Right cardiac atrium (tissue), 5 donors: ENCODE measurements at regions not wholly inside any gene's neighbourhood (a gene's known extent, or its start where the extent isn't known, plus 50 kb on each side); places are given as distances from the start of the nearest gene placed in this dataset.

Source experiments
- ATAC-seq, 2 donors: fragments of 200-7000 bp; cut with Tn5 transposase; one replicate each; pipeline versions ENCODE4 v1.8.0 to v1.9.1; 2020; ENCODE audit warnings: moderate library complexity in 2 of 2, mild to moderate bottlenecking in 1 of 2
- DNase-seq, 3 donors: peaks; one replicate each; pipeline ENCODE4 v3.0.0-alpha.2; 2020
- H3K27ac ChIP-seq: one replicate; pipeline ENCODE4 v1.5.1; 2013; ENCODE audit warnings: mild to moderate bottlenecking, low read length, control low read depth, moderate library complexity
- H3K27me3 ChIP-seq: one replicate; pipeline ENCODE4 v1.6.1; 2013; ENCODE audit not compliant: control insufficient read depth, insufficient read depth
- H3K4me1 ChIP-seq: one replicate; pipeline ENCODE4 v1.6.1; 2013; ENCODE audit warnings: low read length; ENCODE audit not compliant: control insufficient read depth, insufficient read depth
- H3K4me3 ChIP-seq: one replicate; pipeline ENCODE4 v1.5.1; 2013; ENCODE audit warnings: low read length, control low read depth
- H3K9me3 ChIP-seq: one replicate; pipeline ENCODE4 v1.6.1; 2013; ENCODE audit warnings: low read length; ENCODE audit not compliant: control insufficient read depth
- WGBS: extraction: QIAGEN DNeasy Blood & Tissue Kit; methylation state at CpG from one replicate; pipeline ENCODE4 v1.1.7; 2013; 5-methylcytosine and 5-hydroxymethylcytosine counted together
- intact Hi-C, 4 donors: fragments of 100-400 bp; cut with DNase I; formaldehyde crosslinking; loops; one replicate each; pipeline versions ENCODE4 v1.11.0 to v1.14.0; 2022 to 2023
- donor health status: healthy with polysubstance abuse.
- donor health status: DM: no; HTN: yes; CAD: no.
- donor health status: DM: no; HTN: no; CAD: no.
- donor health status: DM: no; HTN: yes; CAD: no; lungs with severe emphysema.
- donor health status: DM: yes; HTN: yes; CAD: no.

- no peak for DNase-seq
- no peaks in the 10 kb centered on the region for H3K27me3 ChIP-seq
- H3K4me3 ChIP-seq, result no peak overlapping the region
- no peak overlapping the region for H3K27ac ChIP-seq
- intact Hi-C loops, result no loop called here
- WGBS, result 79% methylated on average over 6 of the region's 6 CpGs
- H3K4me1 ChIP-seq, result no peaks in the 10 kb centered on the region
- no peaks in the 10 kb centered on the region for H3K9me3 ChIP-seq
- ATAC-seq, result no peak
These were observed 322.7 kb upstream of the ISX start for GRCh38 chr22:34743110-34743751.

- ATAC-seq, result no peak
These were observed 305.5 kb upstream of the ISX start for GRCh38 chr22:34760276-34761008.

DNA sequence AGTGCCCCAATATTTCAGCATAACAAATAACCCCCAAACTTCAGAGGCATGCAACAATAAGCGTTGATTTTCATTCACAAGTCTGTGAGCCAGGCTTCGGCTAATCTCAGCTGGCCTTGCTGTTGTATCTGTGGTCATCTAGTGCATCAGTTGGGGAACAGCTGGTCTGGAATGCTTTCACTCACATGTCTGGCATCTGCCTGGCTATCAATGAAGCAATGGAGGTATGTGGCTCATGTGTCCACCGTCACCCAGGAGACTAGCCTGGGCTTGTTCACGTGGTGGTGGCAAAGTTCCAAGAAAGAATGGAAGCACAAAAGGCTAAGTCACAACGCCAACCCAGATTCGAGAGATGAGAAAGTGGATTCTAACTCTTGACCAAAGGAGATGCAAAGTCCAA is 304.8 kb upstream of the ISX start:
- Histone ChIP-seq H3K9me3 (no peaks in the 10 kb centered on the region), H3K27me3 (no peaks in the 10 kb centered on the region), H3K4me3 (no peak overlapping the region), H3K27ac (no peak overlapping the region), H3K4me1 (no peaks in the 10 kb centered on the region)
- 64% methylated on average over 6 of the region's 6 CpGs for WGBS
- DNase-seq (no peak), ATAC-seq (no peak)
- intact Hi-C loops, result no loop called here

More at GRCh38 chr22:34760276-34761008, 305.5 kb upstream of the ISX start:
- no peak overlapping the region for H3K4me3 ChIP-seq
- no peaks in the 10 kb centered on the region for H3K4me1 ChIP-seq
- intact Hi-C loops, result no loop called here
- no peaks in the 10 kb centered on the region for H3K27me3 ChIP-seq
- no peak overlapping the region for H3K27ac ChIP-seq
- H3K9me3 ChIP-seq, result no peaks in the 10 kb centered on the region
- DNase-seq, result no peak
- 72% methylated on average over 8 of the region's 8 CpGs for WGBS

DNA sequence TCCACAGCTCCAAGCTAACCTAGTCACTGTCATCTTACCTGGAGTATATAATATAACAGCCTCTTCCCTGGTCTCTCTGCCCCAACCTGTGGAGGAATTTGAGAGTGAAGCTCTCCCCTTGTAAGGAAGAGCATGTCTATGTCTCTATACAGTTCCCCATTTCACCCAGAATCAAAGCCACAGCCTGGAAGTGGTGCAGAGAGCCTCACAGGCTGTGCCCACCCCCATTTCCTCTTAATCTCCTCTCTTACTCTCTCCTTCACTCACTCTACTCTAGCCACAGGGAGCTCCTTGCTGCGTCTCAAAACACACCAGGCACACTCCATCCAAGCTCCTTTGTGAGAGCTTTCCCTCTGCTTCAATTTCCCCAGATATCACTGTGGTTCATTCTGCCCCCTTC is 302.5 kb upstream of the ISX start:
- Histone ChIP-seq H3K9me3 (no peaks in the 10 kb centered on the region), H3K4me3 (no peak overlapping the region), H3K27ac (no peak overlapping the region), H3K27me3 (no peaks in the 10 kb centered on the region), H3K4me1 (no peaks in the 10 kb centered on the region)
- intact Hi-C loops, result no loop called here
- 26% methylated on average over 1 of the region's 1 CpG for WGBS
- no peak for DNase-seq
- no peak for ATAC-seq

DNA sequence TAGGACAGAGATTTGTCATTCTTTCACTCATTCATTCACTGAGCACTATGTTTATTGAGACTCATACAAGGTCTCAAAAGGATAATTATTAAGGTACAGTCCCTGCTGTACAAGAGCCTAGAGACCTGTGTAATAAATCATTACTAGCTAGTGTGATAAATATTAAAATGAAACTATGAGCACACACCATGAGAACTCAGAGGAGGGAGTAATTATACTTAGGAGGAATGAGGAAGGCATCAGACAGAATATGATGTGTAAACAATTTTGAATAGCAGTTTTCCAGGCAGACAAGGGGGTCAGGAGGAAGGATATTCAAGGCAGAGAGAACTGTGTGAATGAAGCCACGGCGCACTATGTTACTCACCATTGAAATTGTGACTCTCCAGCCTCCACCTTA is 300.8 kb upstream of the ISX start:
- no peak overlapping the region for H3K4me3 ChIP-seq
- no peak overlapping the region for H3K27ac ChIP-seq
- no peak for ATAC-seq
- H3K4me1 ChIP-seq, result no peaks in the 10 kb centered on the region
- WGBS, result 89% methylated on average over 2 of the region's 2 CpGs
- DNase-seq, result no peak
- intact Hi-C loops, result no loop called here
- no peaks in the 10 kb centered on the region for H3K27me3 ChIP-seq
- H3K9me3 ChIP-seq, result no peaks in the 10 kb centered on the region

- H3K9me3 ChIP-seq, result no peaks in the 10 kb centered on the region
- no peak for DNase-seq
- ATAC-seq, result no peak
- intact Hi-C loops, result no loop called here
- H3K27me3 ChIP-seq, result no peaks in the 10 kb centered on the region
- 71% methylated on average over 3 of the region's 3 CpGs for WGBS
- no peaks in the 10 kb centered on the region for H3K4me1 ChIP-seq
- H3K4me3 ChIP-seq, result no peak overlapping the region
- no peak overlapping the region for H3K27ac ChIP-seq
These were observed 296.6 kb upstream of the ISX start for GRCh38 chr22:34769361-34769760.

- 52% methylated on average over 3 of the region's 3 CpGs for WGBS
- intact Hi-C loops, result no loop called here
These were observed 289.1 kb upstream of the ISX start for GRCh38 chr22:34776817-34777216.

DNA sequence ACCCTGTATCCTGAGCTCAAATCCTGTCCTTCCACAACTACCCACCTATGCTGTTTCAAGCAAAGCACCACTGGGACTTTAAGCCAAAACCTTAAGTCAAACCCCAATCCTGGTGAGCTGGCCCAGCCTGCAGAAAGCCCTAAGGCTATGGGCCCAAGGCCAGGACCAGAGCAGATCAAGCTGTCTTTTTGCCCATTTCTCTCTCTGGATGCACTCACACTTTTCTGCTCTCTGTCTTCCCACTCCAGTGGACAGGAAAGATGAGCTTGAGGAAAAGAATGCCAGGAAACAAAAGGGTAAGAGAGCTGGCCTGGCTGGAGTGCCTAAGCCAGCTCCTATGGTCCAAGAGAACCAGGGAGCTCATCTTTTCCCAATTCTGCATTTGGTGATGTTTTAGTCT is 284.3 kb upstream of the ISX start:
- H3K9me3 ChIP-seq, result no peaks in the 10 kb centered on the region
- DNase-seq, result no peak
- ATAC-seq, result no peak
- H3K27me3 ChIP-seq, result no peaks in the 10 kb centered on the region
- no peak overlapping the region for H3K27ac ChIP-seq
- H3K4me1 ChIP-seq, result no peaks in the 10 kb centered on the region
- H3K4me3 ChIP-seq, result no peak overlapping the region
- intact Hi-C loops, result no loop called here

More at GRCh38 chr22:34776817-34777216, 289.1 kb upstream of the ISX start:
- no peak for ATAC-seq
- H3K9me3 ChIP-seq, result no peaks in the 10 kb centered on the region
- DNase-seq, result no peak
- peaks cover 3% of the 10 kb centered on the region for H3K27me3 ChIP-seq
- H3K27ac ChIP-seq, result no peak overlapping the region
- H3K4me1 ChIP-seq, result no peaks in the 10 kb centered on the region
- no peak overlapping the region for H3K4me3 ChIP-seq

DNA sequence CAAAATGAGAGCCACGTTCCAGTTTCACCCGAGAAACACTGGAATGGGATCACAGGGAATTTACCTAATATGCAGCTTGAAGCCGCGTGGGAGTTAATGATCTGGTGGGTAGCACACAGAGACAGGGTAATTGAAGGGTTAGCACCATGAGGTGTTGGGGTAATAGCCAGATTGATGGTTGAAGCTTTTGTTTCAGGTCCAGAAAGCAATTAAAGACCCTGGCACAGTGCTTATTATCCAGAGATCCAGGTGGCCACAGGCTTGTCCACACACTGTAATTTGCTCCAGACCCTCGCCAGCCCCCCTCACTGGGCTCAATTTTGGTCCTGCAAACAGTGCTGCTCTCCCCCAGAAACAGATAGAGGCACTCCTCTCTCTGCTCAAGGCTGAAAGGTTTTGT is 282.5 kb upstream of the ISX start:
- H3K4me1 ChIP-seq, result no peaks in the 10 kb centered on the region
- intact Hi-C loops, result no loop called here
- H3K27ac ChIP-seq, result no peak overlapping the region
- H3K4me3 ChIP-seq, result no peak overlapping the region
- DNase-seq, result no peak
- H3K9me3 ChIP-seq, result no peaks in the 10 kb centered on the region
- no peaks in the 10 kb centered on the region for H3K27me3 ChIP-seq
- ATAC-seq, result no peak
- 65% methylated on average over 5 of the region's 5 CpGs for WGBS

DNA sequence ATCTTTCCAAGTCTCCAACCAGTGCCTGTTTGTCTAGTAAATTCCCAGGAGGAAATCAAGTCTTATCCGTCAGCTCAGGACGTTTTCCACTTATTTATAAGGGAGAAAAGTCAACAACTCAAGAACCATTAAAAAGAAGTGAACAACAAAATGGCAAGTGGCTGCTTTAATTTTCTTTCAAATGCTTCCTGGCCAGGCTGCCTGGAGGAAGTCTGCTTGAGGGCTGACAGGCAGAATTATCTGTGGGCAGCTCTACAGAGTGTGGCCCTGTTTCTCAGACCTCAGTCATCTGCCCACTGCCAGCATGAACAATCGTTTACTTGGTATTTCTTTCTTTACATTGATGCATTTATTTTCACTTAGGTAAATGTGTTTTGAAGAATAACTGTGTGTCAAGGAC is 281.9 kb upstream of the ISX start:
- WGBS, result 19% methylated on average over 3 of the region's 3 CpGs
- H3K4me1 ChIP-seq, result no peaks in the 10 kb centered on the region
- H3K27me3 ChIP-seq, result no peaks in the 10 kb centered on the region
- H3K4me3 ChIP-seq, result no peak overlapping the region
- no peak overlapping the region for H3K27ac ChIP-seq
- intact Hi-C loops, result no loop called here
- no peak for ATAC-seq
- no peaks in the 10 kb centered on the region for H3K9me3 ChIP-seq
- no peak for DNase-seq

GRCh38 chr22:34797826-34798225 is 268.1 kb upstream of the ISX start:
- Histone ChIP-seq H3K4me1 (no peaks in the 10 kb centered on the region), H3K4me3 (no peak overlapping the region), H3K27ac (no peak overlapping the region), H3K9me3 (peaks cover 2% of the 10 kb centered on the region), H3K27me3 (no peaks in the 10 kb centered on the region)
- DNase-seq, result no peak
- no peak for ATAC-seq
- 66% methylated on average over 5 of the region's 5 CpGs for WGBS
- intact Hi-C loops, result no loop called here
